Brain microvascular endothelial cell (primary cell): ENCODE measurements at regions not wholly inside any gene's neighbourhood (a gene's known extent, or its start where the extent isn't known, plus 50 kb on each side); places are given as distances from the start of the nearest gene placed in this dataset.
"Not testable (repeated sequence)": the region's sequence is repeated elsewhere in the genome, so short reads cannot be mapped to it uniquely, and the experiment has no call there.

ENCODE experiments used
- DNase-seq: peaks from one replicate; pipeline ENCODE4 v3.0.0-alpha.2; 2020
- H3K27ac ChIP-seq: fragments of 250-450 bp; sonication (Bioruptor Pico); 2 replicates; pipeline ENCODE4 v1.5.1; 2020; ENCODE audit warnings: mild to moderate bottlenecking, moderate library complexity
- H3K27me3 ChIP-seq: fragments of 250-450 bp; sonication (Bioruptor Pico); replicated peaks from 2 replicates; pipeline ENCODE4 v1.5.1; 2020; ENCODE audit warnings: mild to moderate bottlenecking
- H3K36me3 ChIP-seq: fragments of 250-450 bp; sonication (Bioruptor Pico); replicated peaks from 2 replicates; pipeline ENCODE4 v1.5.1; 2020; ENCODE audit warnings: mild to moderate bottlenecking
- H3K4me3 ChIP-seq: 2 replicates; pipeline ENCODE4 v1.5.1; 2011; ENCODE audit warnings: low read depth, mild to moderate bottlenecking, control low read depth, low read length, moderate library complexity
- in situ Hi-C: cut with HindIII; loops from 2 replicates; pipeline ENCODE4 v1.10.0; 2017; ENCODE audit warnings: low sequenced_read_pairs, low pct_ligation_motif_present
- TF ChIP-seq, protein P1 (sequence below): IDR thresholded peaks from 2 replicates; pipeline ENCODE4 v1.5.1; 2011; ENCODE audit warnings: low read depth, mild to moderate bottlenecking, moderate library complexity, low read length, control low read depth, inconsistent platforms; ENCODE audit errors: missing control alignments

DNA sequence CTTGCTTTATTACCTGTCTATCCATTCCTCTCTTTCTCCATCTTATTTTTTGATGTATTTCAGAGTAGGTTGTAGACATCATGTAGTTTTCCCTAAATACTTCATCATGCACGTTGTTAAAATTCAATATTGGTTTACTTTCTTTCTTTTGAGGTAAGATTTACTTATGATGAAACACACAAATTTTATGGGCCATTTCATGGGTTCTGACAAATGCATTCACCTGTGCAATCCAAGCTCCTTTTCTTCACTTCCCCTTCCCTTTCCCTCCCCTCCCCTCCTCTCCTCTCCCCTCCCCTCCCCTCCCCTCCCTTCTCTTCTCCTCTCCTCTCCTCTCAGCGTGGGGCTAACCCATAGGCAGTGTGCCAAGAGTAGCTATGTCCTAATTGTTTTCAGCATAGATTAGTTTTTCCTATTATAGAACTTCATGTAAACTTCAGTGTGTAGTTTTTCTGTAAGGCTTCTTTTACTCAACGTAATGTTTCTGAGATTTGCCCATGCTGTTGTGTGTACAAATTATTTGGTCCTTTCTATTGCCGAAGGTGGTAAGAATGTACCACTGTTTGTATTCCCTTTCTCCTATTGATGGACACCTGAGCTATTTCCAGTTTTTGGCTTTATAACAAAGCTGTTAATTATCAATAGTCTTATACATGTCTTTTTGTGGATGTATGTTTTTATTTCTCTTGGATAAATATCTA lies 92.9 kb upstream of the CLINT1 start:
- Histone ChIP-seq H3K36me3 (no peaks in the 10 kb centered on the region), H3K27ac (no peak overlapping the region), H3K4me3 (no peak overlapping the region), H3K27me3 (no peaks in the 10 kb centered on the region)
- TF ChIP-seq, protein P1, sequence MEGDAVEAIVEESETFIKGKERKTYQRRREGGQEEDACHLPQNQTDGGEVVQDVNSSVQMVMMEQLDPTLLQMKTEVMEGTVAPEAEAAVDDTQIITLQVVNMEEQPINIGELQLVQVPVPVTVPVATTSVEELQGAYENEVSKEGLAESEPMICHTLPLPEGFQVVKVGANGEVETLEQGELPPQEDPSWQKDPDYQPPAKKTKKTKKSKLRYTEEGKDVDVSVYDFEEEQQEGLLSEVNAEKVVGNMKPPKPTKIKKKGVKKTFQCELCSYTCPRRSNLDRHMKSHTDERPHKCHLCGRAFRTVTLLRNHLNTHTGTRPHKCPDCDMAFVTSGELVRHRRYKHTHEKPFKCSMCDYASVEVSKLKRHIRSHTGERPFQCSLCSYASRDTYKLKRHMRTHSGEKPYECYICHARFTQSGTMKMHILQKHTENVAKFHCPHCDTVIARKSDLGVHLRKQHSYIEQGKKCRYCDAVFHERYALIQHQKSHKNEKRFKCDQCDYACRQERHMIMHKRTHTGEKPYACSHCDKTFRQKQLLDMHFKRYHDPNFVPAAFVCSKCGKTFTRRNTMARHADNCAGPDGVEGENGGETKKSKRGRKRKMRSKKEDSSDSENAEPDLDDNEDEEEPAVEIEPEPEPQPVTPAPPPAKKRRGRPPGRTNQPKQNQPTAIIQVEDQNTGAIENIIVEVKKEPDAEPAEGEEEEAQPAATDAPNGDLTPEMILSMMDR = no peak
- no peak for DNase-seq
- in situ Hi-C loops = no loop called here

DNA sequence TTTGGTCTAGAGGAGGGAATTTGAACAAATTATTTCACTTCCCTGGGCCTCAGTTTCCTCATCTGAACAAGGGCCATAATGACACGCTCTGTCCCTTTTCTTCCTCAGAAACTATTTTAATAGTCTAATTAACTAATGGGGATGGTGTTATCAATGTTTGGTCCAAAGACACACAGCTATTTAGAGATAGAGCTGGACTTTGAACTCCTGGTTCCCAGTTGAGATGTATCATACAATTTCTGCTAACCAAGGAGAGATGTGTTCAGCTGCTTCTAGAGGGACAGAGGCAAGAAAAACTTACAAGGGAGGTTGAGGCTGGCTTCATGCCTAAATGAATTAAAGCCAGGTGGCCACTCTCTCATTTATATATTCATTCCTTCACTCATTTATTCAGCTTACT lies 90.6 kb upstream of the CLINT1 start:
- no peak for DNase-seq
- in situ Hi-C loops = no loop called here
- H3K27ac ChIP-seq = no peak overlapping the region
- no peak overlapping the region for H3K4me3 ChIP-seq
- no peaks in the 10 kb centered on the region for H3K27me3 ChIP-seq
- H3K36me3 ChIP-seq = no peaks in the 10 kb centered on the region
- TF ChIP-seq, protein P1 = no peak

DNA sequence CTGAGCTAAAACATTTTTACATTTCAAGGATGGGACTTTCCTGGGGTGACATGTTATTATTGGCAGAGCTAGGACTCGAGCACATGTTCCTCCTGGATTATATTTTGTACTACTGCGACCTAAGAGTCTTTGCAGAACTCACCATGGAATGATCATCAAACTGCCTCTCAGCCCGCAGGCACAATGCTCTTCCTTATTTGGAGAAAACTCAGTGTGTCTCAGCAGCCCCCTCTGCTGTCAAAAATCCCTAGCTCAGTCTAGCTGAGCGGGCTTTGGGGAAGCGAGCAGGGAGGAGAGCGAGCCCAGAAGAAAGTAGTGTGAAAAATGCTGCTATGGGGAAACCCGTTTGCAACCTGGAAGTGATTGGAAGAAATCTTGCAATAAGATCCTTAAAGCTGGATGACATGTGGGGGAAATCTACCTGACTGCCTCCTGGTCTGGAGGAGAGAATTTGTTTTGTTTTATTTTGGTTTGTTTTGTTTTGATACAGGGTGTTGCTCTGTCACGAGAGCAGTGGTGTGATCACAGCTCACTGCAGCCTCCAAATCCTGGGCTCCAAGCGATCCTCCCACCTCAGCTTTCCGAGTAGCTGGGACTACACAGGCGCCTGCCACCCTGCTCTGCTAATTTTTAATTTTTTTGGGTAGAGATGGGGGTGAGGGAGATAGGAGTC lies 89.9 kb upstream of the CLINT1 start:
- H3K36me3 ChIP-seq = no peaks in the 10 kb centered on the region
- no peaks in the 10 kb centered on the region for H3K27me3 ChIP-seq
- no peak overlapping the region for H3K27ac ChIP-seq
- DNase-seq = peak; percentile 95
- peak overlapping the region; percentile 37 for H3K4me3 ChIP-seq
- in situ Hi-C loops = no loop called here
- TF ChIP-seq, protein P1 = peak; percentile 92

DNA sequence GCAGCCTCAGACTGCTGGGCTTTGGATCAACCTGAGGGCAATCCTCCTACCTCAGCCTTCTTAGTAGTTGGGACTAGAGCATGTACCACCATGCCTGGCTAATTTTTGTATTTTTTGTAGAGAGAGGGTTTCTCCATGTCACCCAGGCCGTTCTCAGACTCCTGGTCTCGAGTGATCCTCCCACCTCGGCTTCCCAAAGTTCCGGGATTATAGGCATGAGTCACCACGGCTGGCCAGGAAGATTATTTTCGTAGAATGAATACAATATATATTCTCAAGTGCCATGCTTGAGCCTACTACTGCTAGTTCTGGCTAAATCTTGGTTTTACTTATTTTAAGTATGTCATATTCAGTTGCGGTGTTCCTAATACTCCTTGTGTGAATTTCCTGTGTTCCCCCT lies 88.2 kb upstream of the CLINT1 start:
- Histone ChIP-seq H3K27ac (no peak overlapping the region), H3K27me3 (no peaks in the 10 kb centered on the region), H3K4me3 (no peak overlapping the region), H3K36me3 (no peaks in the 10 kb centered on the region)
- DNase-seq = no peak
- TF ChIP-seq, protein P1 = no peak
- in situ Hi-C loops = no loop called here

DNA sequence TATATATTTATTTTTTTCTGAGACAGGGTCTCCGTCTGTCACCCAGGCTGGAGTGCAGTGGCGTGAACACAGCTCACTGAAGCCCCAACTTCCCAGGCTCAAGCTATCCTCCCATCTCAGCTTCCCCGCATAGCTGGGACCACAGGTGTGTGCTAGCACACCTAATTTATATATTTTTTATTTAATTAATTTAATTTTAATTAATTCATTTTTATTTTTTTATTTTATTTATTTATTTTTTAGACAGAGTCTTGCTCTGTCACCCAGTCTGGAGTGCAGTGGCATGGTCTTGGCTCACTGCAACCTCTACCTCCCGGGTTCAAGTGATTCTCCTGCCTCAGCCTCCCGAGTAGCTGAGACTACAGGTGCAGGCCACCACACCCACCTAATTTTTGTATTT lies 86.9 kb upstream of the CLINT1 start:
- H3K27me3 ChIP-seq, H3K4me3 ChIP-seq, H3K27ac ChIP-seq, in situ Hi-C loops, H3K36me3 ChIP-seq, DNase-seq: not testable (repeated sequence)

DNA sequence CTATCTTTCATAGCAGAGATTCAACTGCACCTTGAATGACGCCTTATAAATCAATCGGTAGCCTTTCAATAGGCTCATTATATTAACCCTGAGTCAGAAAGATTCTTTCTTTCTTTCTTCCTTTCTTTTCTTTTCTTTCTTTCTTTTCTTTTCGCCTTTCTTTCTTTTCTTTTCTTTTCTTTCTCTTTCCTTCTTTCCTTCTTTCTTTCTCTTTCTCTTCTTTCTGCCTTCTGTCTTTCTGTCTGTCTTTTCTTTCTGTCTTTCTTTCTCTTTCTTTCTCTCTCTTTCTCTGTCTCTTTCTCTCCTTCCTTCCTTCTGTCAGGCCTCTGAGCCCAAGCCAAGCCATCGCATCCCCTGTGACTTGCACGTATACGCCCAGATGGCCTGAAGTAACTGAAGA lies 86.0 kb upstream of the CLINT1 start:
- TF ChIP-seq, protein P1 = no peak
- in situ Hi-C loops = no loop called here
- no peak overlapping the region for H3K4me3 ChIP-seq
- H3K36me3 ChIP-seq = no peaks in the 10 kb centered on the region
- DNase-seq = no peak
- no peaks in the 10 kb centered on the region for H3K27me3 ChIP-seq
- H3K27ac ChIP-seq = no peak overlapping the region
